IMR-90 (cell line): ENCODE measurements at regions not wholly inside any gene's neighbourhood (a gene's known extent, or its start where the extent isn't known, plus 50 kb on each side); places are given as distances from the start of the nearest gene placed in this dataset.

Source experiments
- ATAC-seq: fragments of 200-7000 bp; cut with Tn5 transposase; 2 replicates; pipeline ENCODE4 v1.9.1; 2020; ENCODE audit warnings: low read depth, mild to moderate bottlenecking, moderate library complexity
- BruUV-seq: library from RNA; stranded (reverse); fragments of 400-500 nt; replicated peaks from 2 replicates; lab custom pipeline; 2021; lab: Mats Ljungman, UMichigan
- CTCF ChIA-PET: fragments of 300-600 bp; formaldehyde crosslinking; extraction: SDS; loops from one replicate; lab custom pipeline; 2021; ENCODE audit warnings: antibody characterized with exemption; lab: Yijun Ruan, JAX
- POLR2A ChIA-PET: fragments of 300-600 bp; sonication (Branson Sonifier 250); formaldehyde crosslinking; loops from one replicate; lab custom pipeline; 2022; ENCODE audit warnings: antibody characterized with exemption; ENCODE audit not compliant: unreplicated experiment; lab: Charles Lee
- DNase-seq: peaks from one replicate; pipeline ENCODE4 v3.0.0; 2013
- H2AFZ ChIP-seq: replicated peaks from 2 replicates; pipeline ENCODE3; 2013; ENCODE audit warnings: low read length, mild to moderate bottlenecking; ENCODE audit not compliant: poor library complexity
- H2AK5ac ChIP-seq: 2 replicates; pipeline ENCODE4 v1.6.1; 2013; ENCODE audit warnings: low read depth, low read length, inconsistent platforms
- H2AK9ac ChIP-seq: replicated peaks from 2 replicates; pipeline ENCODE3; 2013; ENCODE audit warnings: mild to moderate bottlenecking, low read depth, low read length, moderate library complexity; ENCODE audit not compliant: poor library complexity
- H2BK120ac ChIP-seq: 2 replicates; pipeline ENCODE4 v1.6.1; 2013; ENCODE audit warnings: low read depth, low read length, inconsistent platforms
- H2BK15ac ChIP-seq: 3 replicates; pipeline ENCODE4 v1.6.1; 2013; ENCODE audit warnings: low read depth, low read length, inconsistent platforms
- H2BK20ac ChIP-seq: 2 replicates; pipeline ENCODE4 v1.6.1; 2013; ENCODE audit warnings: low read depth, mild to moderate bottlenecking, inconsistent platforms, low read length, moderate library complexity
- H2BK5ac ChIP-seq: 2 replicates; pipeline ENCODE4 v1.6.1; 2013; ENCODE audit warnings: mild to moderate bottlenecking, low read depth, low read length, inconsistent platforms; ENCODE audit not compliant: poor library complexity, severe bottlenecking
- H3K14ac ChIP-seq: replicated peaks from 2 replicates; pipeline ENCODE4 v1.6.1; 2013; ENCODE audit warnings: low read depth, low read length, inconsistent platforms
- H3K18ac ChIP-seq: 2 replicates; pipeline ENCODE4 v1.6.1; 2013; ENCODE audit warnings: low read depth, low read length, control low read depth
- H3K23ac ChIP-seq: 2 replicates; pipeline ENCODE4 v1.6.1; 2013; ENCODE audit warnings: low read depth, low read length, inconsistent platforms
- H3K27ac ChIP-seq: 2 replicates; pipeline ENCODE4 v1.5.1; 2013; ENCODE audit warnings: mild to moderate bottlenecking, control low read depth, low read length; ENCODE audit not compliant: insufficient read depth
- H3K27me3 ChIP-seq: 2 replicates; pipeline ENCODE4 v1.6.1; 2013; ENCODE audit warnings: low read length; ENCODE audit not compliant: control insufficient read depth, insufficient read depth
- H3K36me3 ChIP-seq: 2 replicates; pipeline ENCODE4 v1.6.1; 2013; ENCODE audit warnings: low read length, mixed read lengths; ENCODE audit not compliant: control insufficient read depth, insufficient read depth
- H3K4ac ChIP-seq: 2 replicates; pipeline ENCODE4 v1.6.1; 2013; ENCODE audit warnings: low read depth, low read length, inconsistent platforms
- H3K4me1 ChIP-seq: 2 replicates; pipeline ENCODE4 v1.6.1; 2013; ENCODE audit warnings: low read length, mixed read lengths; ENCODE audit not compliant: control insufficient read depth, insufficient read depth
- H3K4me2 ChIP-seq: 2 replicates; pipeline ENCODE4 v1.6.1; 2013; ENCODE audit warnings: low read depth, mild to moderate bottlenecking, control low read depth, low read length, moderate library complexity
- H3K4me3 ChIP-seq: 2 replicates; pipeline ENCODE4 v1.5.1; 2013; ENCODE audit warnings: low read depth, mild to moderate bottlenecking, control low read depth, low read length, moderate library complexity; ENCODE audit not compliant: insufficient read depth
- H3K56ac ChIP-seq: 2 replicates; pipeline ENCODE4 v1.6.1; 2013; ENCODE audit warnings: low read length, inconsistent platforms; ENCODE audit not compliant: insufficient read depth; ENCODE audit errors: extremely low read depth
- H3K79me1 ChIP-seq, 2 experiments: 2 replicates each; pipeline ENCODE4 v1.6.1; 2013; ENCODE audit warnings: low read length in 2 of 2, inconsistent platforms in 1 of 2, low read depth in 1 of 2
- H3K9ac ChIP-seq: 2 replicates; pipeline ENCODE4 v1.6.1; 2013; ENCODE audit warnings: low read depth, low read length, control low read depth
- H3K9me1 ChIP-seq: 2 replicates; pipeline ENCODE4 v1.6.1; 2013; ENCODE audit warnings: low read length, inconsistent platforms; ENCODE audit not compliant: insufficient read depth
- H3K9me3 ChIP-seq: 2 replicates; pipeline ENCODE4 v1.6.1; 2013; ENCODE audit warnings: low read length; ENCODE audit not compliant: control insufficient read depth, insufficient read depth
- H4K20me1 ChIP-seq: 2 replicates; pipeline ENCODE4 v1.6.1; 2013; ENCODE audit warnings: low read length, inconsistent platforms; ENCODE audit not compliant: insufficient read depth
- H4K5ac ChIP-seq: 2 replicates; pipeline ENCODE4 v1.6.1; 2013; ENCODE audit warnings: mild to moderate bottlenecking, low read depth, low read length, control low read depth
- H4K8ac ChIP-seq, 2 experiments: 2 replicates each; pipeline ENCODE4 v1.6.1; 2013; ENCODE audit warnings: low read depth in 2 of 2, low read length in 2 of 2, control low read depth in 1 of 2, inconsistent platforms in 1 of 2
- H4K91ac ChIP-seq: 2 replicates; pipeline ENCODE4 v1.6.1; 2013; ENCODE audit warnings: low read depth, low read length, inconsistent platforms; ENCODE audit not compliant: insufficient read depth
- BHLHE40 ChIP-seq: fragments of 150-350 bp; IDR thresholded peaks from 2 replicates; pipeline ENCODE4 v1.6.1; 2016; ENCODE audit warnings: mild to moderate bottlenecking, low read depth, low read length
- CHD1 ChIP-seq: IDR thresholded peaks from 2 replicates; pipeline ENCODE4 v1.6.1; 2012; ENCODE audit warnings: low read depth, low read length, improper control_type of control experiment
- CTCF ChIP-seq: conservative IDR thresholded peaks from 2 replicates; pipeline ENCODE4 v1.5.1; 2012; ENCODE audit warnings: mild to moderate bottlenecking, low read depth, low read length, improper control_type of control experiment
- MAFK ChIP-seq: IDR thresholded peaks from 2 replicates; pipeline ENCODE4 v1.6.1; 2012; ENCODE audit warnings: low read depth, low read length, improper control_type of control experiment
- MAZ ChIP-seq: IDR thresholded peaks from 2 replicates; pipeline ENCODE4 v1.6.1; 2012; ENCODE audit warnings: low read depth, mild to moderate bottlenecking, low read length, improper control_type of control experiment, moderate library complexity, borderline replicate concordance
- NFE2L2 ChIP-seq: fragments of 150-350 bp; IDR thresholded peaks from 2 replicates; pipeline ENCODE4 v1.6.1; 2016; ENCODE audit warnings: low read depth, mild to moderate bottlenecking, low read length
- RAD21 ChIP-seq: IDR thresholded peaks from 2 replicates; pipeline ENCODE4 v1.6.1; 2012; ENCODE audit warnings: low read length, improper control_type of control experiment
- RCOR1 ChIP-seq: IDR thresholded peaks from 2 replicates; pipeline ENCODE4 v1.6.1; 2012; ENCODE audit warnings: mild to moderate bottlenecking, low read length, improper control_type of control experiment; ENCODE audit not compliant: insufficient replicate concordance
- RFX5 ChIP-seq: IDR thresholded peaks from 2 replicates; pipeline ENCODE4 v1.8.0; 2012; ENCODE audit warnings: low read depth, mild to moderate bottlenecking, low read length, moderate library complexity
- SMC3 ChIP-seq: fragments of 150-350 bp; IDR thresholded peaks from 2 replicates; pipeline ENCODE4 v1.6.1; 2016; ENCODE audit warnings: low read depth, mild to moderate bottlenecking, antibody characterized with exemption, low read length, moderate library complexity
- USF2 ChIP-seq: fragments of 150-350 bp; IDR thresholded peaks from 2 replicates; pipeline ENCODE4 v1.6.1; 2017; ENCODE audit warnings: mild to moderate bottlenecking, antibody characterized with exemption, low read length, low read depth
- WGBS, 2 experiments: methylation state at CpG; one replicate each; pipeline versions ENCODE4 v1.1.5 to v1.1.7; 2013; ENCODE audit warnings: missing lambda C conversion rate in 2 of 2; ENCODE audit not compliant: insufficient read length in 1 of 2; ENCODE audit errors: extremely low coverage in 2 of 2; 5-methylcytosine and 5-hydroxymethylcytosine counted together
- dilution Hi-C: fragments of 300-500 bp; cut with HindIII; formaldehyde crosslinking; loops from one replicate; pipeline ENCODE4 v1.14.3; 2018; ENCODE audit warnings: low sequenced_read_pairs; ENCODE audit not compliant: unreplicated experiment
- in situ Hi-C: fragments of 300-500 bp; cut with MboI; formaldehyde crosslinking; loops from 3 replicates; pipeline ENCODE4 v1.14.3; 2019; ENCODE audit warnings: low sequenced_read_pairs, inconsistent platforms, mixed read lengths
- intact Hi-C: fragments of 100-400 bp; cut with micrococcal nuclease; formaldehyde crosslinking; loops from 2 replicates; pipeline ENCODE4 v1.10.0; 2022

- no peak overlapping the region for H4K5ac ChIP-seq
- H2AK5ac ChIP-seq = no peak overlapping the region
- no peak overlapping the region for H3K14ac ChIP-seq
- no peaks in the 10 kb centered on the region for H4K20me1 ChIP-seq
- peaks cover 24% of the 10 kb centered on the region for H3K27me3 ChIP-seq
- H3K56ac ChIP-seq = no peak overlapping the region
- no peak overlapping the region for H2BK20ac ChIP-seq
- H3K36me3 ChIP-seq = no peaks in the 10 kb centered on the region
- H3K18ac ChIP-seq = no peak overlapping the region
- H3K23ac ChIP-seq = no peak overlapping the region
- H3K4me2 ChIP-seq = no peak overlapping the region
- intact Hi-C loops = no loop called here
- ChIA-PET POLR2A (no interaction called here), CTCF (no interaction called here)
- H2BK15ac ChIP-seq = no peak overlapping the region
- H3K79me1 ChIP-seq = no peaks in the 10 kb centered on the region
- in situ Hi-C loops = no loop called here
- no peak overlapping the region for H3K4me3 ChIP-seq
- H3K4me1 ChIP-seq = no peaks in the 10 kb centered on the region
- no peak overlapping the region for H3K27ac ChIP-seq
- DNase-seq = no peak
- H4K91ac ChIP-seq = no peak overlapping the region
- no peak for ATAC-seq
- H4K8ac ChIP-seq = no peak overlapping the region
- TF ChIP-seq USF2 (no peak), RAD21 (no peak), NFE2L2 (no peak), SMC3 (no peak), CHD1 (no peak), RCOR1 (no peak), RFX5 (no peak), BHLHE40 (no peak), MAFK (no peak), MAZ (no peak), CTCF (no peak)
- dilution Hi-C loops = no loop called here
- H3K9ac ChIP-seq = no peak overlapping the region
- no peak overlapping the region for H2AK9ac ChIP-seq
- peaks cover 4% of the 10 kb centered on the region; the same call in 1 of the 2 replicates for H3K9me1 ChIP-seq
- H2BK5ac ChIP-seq = no peak overlapping the region
- no peak overlapping the region for H3K4ac ChIP-seq
- no peak overlapping the region for H2BK120ac ChIP-seq
- H2AFZ ChIP-seq = no peak overlapping the region
- H3K9me3 ChIP-seq = peaks cover 3% of the 10 kb centered on the region; the same call in 1 of the 2 replicates
- no CpG with 5 or more reads among the region's 11 CpGs for WGBS, 2 experiments
- no TSS peak for BruUV-seq
These were observed 68.3 kb upstream of the GCSH start for GRCh38 chr16:81164481-81164880.
